ENCODE measurements at regions not wholly inside any gene's neighbourhood (a gene's known extent, or its start where the extent isn't known, plus 50 kb on each side); places are given as distances from the start of the nearest gene placed in this dataset.

GRCh38 chr2:13474538-13474937 is 757.8 kb downstream of the TRIB2 start:
- no peak overlapping the region for H2AFZ ChIP-seq (replicated peaks)
- Mint-ChIP-seq H3K4me1 (no peaks in the 10 kb centered on the region), H3K27ac (no peak overlapping the region), H3K9me3 (no peaks in the 10 kb centered on the region), H3K36me3 (no peaks in the 10 kb centered on the region), H3K27me3 (ENCODE audit: insufficient read depth, low read depth) (no peaks in the 10 kb centered on the region), H3K4me3 (no peak overlapping the region)
- no peak overlapping the region for H3K9ac ChIP-seq
- H3K4me2 ChIP-seq: no peak overlapping the region
- H3K27me3 ChIP-seq: no peaks in the 10 kb centered on the region
- no peak for TF ChIP-seq EZH2phosphoT487 (IDR thresholded peaks at IDR 0.05)
- TF ChIP-seq EZH2 (IDR thresholded peaks at IDR 0.05): no peak
- TF ChIP-seq, protein P1, sequence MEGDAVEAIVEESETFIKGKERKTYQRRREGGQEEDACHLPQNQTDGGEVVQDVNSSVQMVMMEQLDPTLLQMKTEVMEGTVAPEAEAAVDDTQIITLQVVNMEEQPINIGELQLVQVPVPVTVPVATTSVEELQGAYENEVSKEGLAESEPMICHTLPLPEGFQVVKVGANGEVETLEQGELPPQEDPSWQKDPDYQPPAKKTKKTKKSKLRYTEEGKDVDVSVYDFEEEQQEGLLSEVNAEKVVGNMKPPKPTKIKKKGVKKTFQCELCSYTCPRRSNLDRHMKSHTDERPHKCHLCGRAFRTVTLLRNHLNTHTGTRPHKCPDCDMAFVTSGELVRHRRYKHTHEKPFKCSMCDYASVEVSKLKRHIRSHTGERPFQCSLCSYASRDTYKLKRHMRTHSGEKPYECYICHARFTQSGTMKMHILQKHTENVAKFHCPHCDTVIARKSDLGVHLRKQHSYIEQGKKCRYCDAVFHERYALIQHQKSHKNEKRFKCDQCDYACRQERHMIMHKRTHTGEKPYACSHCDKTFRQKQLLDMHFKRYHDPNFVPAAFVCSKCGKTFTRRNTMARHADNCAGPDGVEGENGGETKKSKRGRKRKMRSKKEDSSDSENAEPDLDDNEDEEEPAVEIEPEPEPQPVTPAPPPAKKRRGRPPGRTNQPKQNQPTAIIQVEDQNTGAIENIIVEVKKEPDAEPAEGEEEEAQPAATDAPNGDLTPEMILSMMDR (IDR thresholded peaks at IDR 0.05): no peak
- H3K4me3 ChIP-seq: no peak overlapping the region
- no peaks in the 10 kb centered on the region for H4K20me1 ChIP-seq (ENCODE audit: low read depth)
- no peaks in the 10 kb centered on the region for H3K79me2 ChIP-seq (ENCODE audit: low read depth)
- DNase-seq (ENCODE audit: low spot score): no peak
- H3F3A ChIP-seq (ENCODE audit: low read depth): no peaks in the 10 kb centered on the region
- H3K27ac ChIP-seq: no peak overlapping the region
- no peaks in the 10 kb centered on the region for H3K4me1 ChIP-seq
- H3K36me3 ChIP-seq: no peaks in the 10 kb centered on the region
- peaks cover 10% of the 10 kb centered on the region for H3K9me3 ChIP-seq (ENCODE audit: low read depth)

GRCh38 chr2:13480057-13480456 is 763.3 kb downstream of the TRIB2 start:
- Histone ChIP-seq H3K4me2 (no peak overlapping the region), H2AFZ (replicated peaks) (no peak overlapping the region), H3K4me1 (no peaks in the 10 kb centered on the region), H3K27me3 (no peaks in the 10 kb centered on the region), H3K36me3 (no peaks in the 10 kb centered on the region), H4K20me1 (ENCODE audit: low read depth) (no peaks in the 10 kb centered on the region), H3K9ac (no peak overlapping the region), H3K27ac (no peak overlapping the region), H3K79me2 (ENCODE audit: low read depth) (no peaks in the 10 kb centered on the region), H3F3A (ENCODE audit: low read depth) (no peaks in the 10 kb centered on the region), H3K9me3 (ENCODE audit: low read depth) (peaks cover 6% of the 10 kb centered on the region), H3K4me3 (no peak overlapping the region)
- Mint-ChIP-seq H3K4me1 (no peaks in the 10 kb centered on the region), H3K27me3 (ENCODE audit: insufficient read depth, low read depth) (no peaks in the 10 kb centered on the region), H3K27ac (no peak overlapping the region), H3K4me3 (no peak overlapping the region), H3K9me3 (no peaks in the 10 kb centered on the region), H3K36me3 (no peaks in the 10 kb centered on the region)
- TF ChIP-seq EZH2 (IDR thresholded peaks at IDR 0.05) (no peak), EZH2phosphoT487 (IDR thresholded peaks at IDR 0.05) (no peak)
- TF ChIP-seq, protein P1 (IDR thresholded peaks at IDR 0.05): no peak
- DNase-seq (ENCODE audit: low spot score): no peak

GRCh38 chr2:13481201-13481600 is 764.5 kb downstream of the TRIB2 start:
- no peak for DNase-seq (ENCODE audit: low spot score)
- Mint-ChIP-seq H3K27ac (no peak overlapping the region), H3K4me3 (no peak overlapping the region), H3K36me3 (no peaks in the 10 kb centered on the region), H3K9me3 (no peaks in the 10 kb centered on the region), H3K27me3 (ENCODE audit: insufficient read depth, low read depth) (no peaks in the 10 kb centered on the region), H3K4me1 (no peaks in the 10 kb centered on the region)
- H3K36me3 ChIP-seq: no peaks in the 10 kb centered on the region
- no peaks in the 10 kb centered on the region for H4K20me1 ChIP-seq (ENCODE audit: low read depth)
- no peaks in the 10 kb centered on the region for H3F3A ChIP-seq (ENCODE audit: low read depth)
- H3K79me2 ChIP-seq (ENCODE audit: low read depth): no peaks in the 10 kb centered on the region
- peaks cover 6% of the 10 kb centered on the region for H3K9me3 ChIP-seq (ENCODE audit: low read depth)
- no peak overlapping the region for H2AFZ ChIP-seq (replicated peaks)
- no peaks in the 10 kb centered on the region for H3K27me3 ChIP-seq
- TF ChIP-seq, protein P1 (IDR thresholded peaks at IDR 0.05): no peak
- no peak for TF ChIP-seq EZH2 (IDR thresholded peaks at IDR 0.05)
- no peak for TF ChIP-seq EZH2phosphoT487 (IDR thresholded peaks at IDR 0.05)
- no peak overlapping the region for H3K9ac ChIP-seq
- no peaks in the 10 kb centered on the region for H3K4me1 ChIP-seq
- no peak overlapping the region for H3K27ac ChIP-seq
- no peak overlapping the region for H3K4me3 ChIP-seq
- no peak overlapping the region for H3K4me2 ChIP-seq
